ENCODE measurements at regions not wholly inside any gene's neighbourhood (a gene's known extent, or its start where the extent isn't known, plus 50 kb on each side); places are given as distances from the start of the nearest gene placed in this dataset.

GRCh38 chr12:12018454-12018853 is 52.3 kb upstream of the BCL2L14 start:
- in situ Hi-C loops (cut with HindIII; ENCODE audit: low sequenced_read_pairs): no loop called here
- DNase-seq (ENCODE audit: low read depth, low spot score): peak; percentile 26
- no peak for TF ChIP-seq CTCF (IDR thresholded peaks at IDR 0.05; ENCODE audit: low read depth, low read length)
- no peak overlapping the region for H3K4me3 ChIP-seq (ENCODE audit: low read depth, low read length)

GRCh38 chr12:12019881-12020280 is 50.9 kb upstream of the BCL2L14 start:
- no peak for DNase-seq (ENCODE audit: low read depth, low spot score)
- no peak overlapping the region for H3K4me3 ChIP-seq (ENCODE audit: low read depth, low read length)
- no peak for TF ChIP-seq CTCF (IDR thresholded peaks at IDR 0.05; ENCODE audit: low read depth, low read length)
- in situ Hi-C loops (cut with HindIII; ENCODE audit: low sequenced_read_pairs): no loop called here

GRCh38 chr12:12020762-12021161 is 50.0 kb upstream of the BCL2L14 start:
- TF ChIP-seq CTCF (IDR thresholded peaks at IDR 0.05; ENCODE audit: low read depth, low read length): no peak
- H3K4me3 ChIP-seq (ENCODE audit: low read depth, low read length): no peak overlapping the region
- DNase-seq (ENCODE audit: low read depth, low spot score): no peak
- in situ Hi-C loops (cut with HindIII; ENCODE audit: low sequenced_read_pairs): no loop called here
